NCI-H1105 treated with DMSO at 0.1 percent for 48 hours (cell line): ENCODE measurements at regions not wholly inside any gene's neighbourhood (a gene's known extent, or its start where the extent isn't known, plus 50 kb on each side); places are given as distances from the start of the nearest gene placed in this dataset.

ENCODE experiments used
- DNase-seq: peaks from one replicate; lab custom pipeline; 2025; lab: John Stamatoyannopoulos, UW

- no peak for DNase-seq
These were observed 70.1 kb upstream of the STARD4 start for GRCh38 chr5:111582451-111582850.

GRCh38 chr5:111580956-111581355 is 68.6 kb upstream of the STARD4 start:
- no peak for DNase-seq

- DNase-seq, result no peak
These were observed 62.0 kb upstream of the STARD4 start for GRCh38 chr5:111574311-111574710.

- no peak for DNase-seq
These were observed 60.2 kb upstream of the STARD4 start for GRCh38 chr5:111572561-111572960.

GRCh38 chr5:111563031-111563822 is 50.9 kb upstream of the STARD4 start:
- DNase-seq, result no peak

- DNase-seq, result no peak
These were observed 50.2 kb upstream of the STARD4 start for GRCh38 chr5:111562561-111562960.
